Activated CD4-positive, alpha-beta T cell treated with anti-CD3 and anti-CD28 coated beads for 48 hours (primary cell): ENCODE measurements at regions not wholly inside any gene's neighbourhood (a gene's known extent, or its start where the extent isn't known, plus 50 kb on each side); places are given as distances from the start of the nearest gene placed in this dataset.

Experiments
- DNase-seq: peaks from one replicate; pipeline ENCODE4 v3.0.0-alpha.2; 2020

DNA sequence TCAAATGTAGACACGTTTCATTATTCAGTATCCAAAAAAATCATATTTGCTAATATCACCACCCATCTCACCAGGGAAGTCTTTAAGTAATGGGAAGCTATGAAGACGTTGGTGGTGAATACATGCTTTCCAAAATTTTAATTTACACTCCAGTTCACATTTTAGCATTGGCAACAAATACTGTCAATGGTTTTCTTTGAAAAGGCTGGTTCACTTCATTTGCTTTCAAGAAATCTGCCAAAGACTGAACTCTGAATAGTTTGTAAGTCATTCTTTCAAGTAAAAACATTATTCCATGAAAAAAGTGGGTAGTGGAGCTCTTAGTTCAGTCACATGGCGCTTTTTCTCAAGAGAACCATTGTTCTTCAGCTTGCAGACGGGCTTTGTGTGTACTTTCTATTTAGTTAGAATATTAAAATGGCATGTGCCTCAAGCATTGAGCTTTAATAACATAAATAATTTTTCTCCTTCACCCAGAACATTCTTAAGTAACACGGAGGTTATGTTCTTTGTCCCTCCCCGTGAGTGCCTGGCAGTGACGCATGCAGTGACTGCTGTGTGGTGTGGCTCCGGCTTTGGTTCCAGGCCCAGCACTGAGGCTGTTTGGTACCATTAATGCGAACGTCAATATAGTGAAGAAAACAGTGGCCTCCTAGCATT, 300.0 kb upstream of the HDAC4 start:
- no peak for DNase-seq

GRCh38 chr2:239697399-239698164, 296.8 kb upstream of the HDAC4 start:
- DNase-seq, result no peak

GRCh38 chr2:239696559-239697207, 295.9 kb upstream of the HDAC4 start:
- DNase-seq, result no peak

GRCh38 chr2:239695728-239696240, 295.0 kb upstream of the HDAC4 start:
- no peak for DNase-seq

GRCh38 chr2:239695106-239695727, 294.4 kb upstream of the HDAC4 start:
- DNase-seq, result no peak

DNA sequence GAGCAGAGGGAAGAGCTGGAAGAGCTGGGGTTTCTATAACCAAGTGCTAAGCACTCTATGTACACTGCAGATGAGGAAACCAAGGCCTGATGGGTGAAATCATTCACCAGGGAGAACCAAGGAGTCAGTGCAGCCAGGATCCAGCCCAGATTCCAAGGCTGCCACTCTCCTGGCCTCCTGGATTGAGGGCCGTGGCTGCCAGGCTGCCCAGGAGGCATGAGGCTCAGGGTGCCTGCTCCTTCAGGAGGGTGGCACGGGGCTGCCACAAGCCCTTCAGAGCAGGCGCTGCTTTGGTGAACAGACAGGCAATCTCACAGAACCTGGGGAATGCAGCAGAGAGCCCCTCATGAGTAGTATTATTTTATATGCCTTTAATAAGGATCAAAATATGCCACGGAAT, 293.7 kb upstream of the HDAC4 start:
- no peak for DNase-seq

GRCh38 chr2:239693761-239694415, 293.1 kb upstream of the HDAC4 start:
- no peak for DNase-seq

GRCh38 chr2:239693330-239693729, 292.5 kb upstream of the HDAC4 start:
- DNase-seq, result no peak

- no peak for DNase-seq
Measured at GRCh38 chr2:239692919-239693318, 292.1 kb upstream of the HDAC4 start.

GRCh38 chr2:239692362-239692851, 291.6 kb upstream of the HDAC4 start:
- DNase-seq, result no peak

- no peak for DNase-seq
Measured at GRCh38 chr2:239691720-239692119, 290.9 kb upstream of the HDAC4 start.

DNA sequence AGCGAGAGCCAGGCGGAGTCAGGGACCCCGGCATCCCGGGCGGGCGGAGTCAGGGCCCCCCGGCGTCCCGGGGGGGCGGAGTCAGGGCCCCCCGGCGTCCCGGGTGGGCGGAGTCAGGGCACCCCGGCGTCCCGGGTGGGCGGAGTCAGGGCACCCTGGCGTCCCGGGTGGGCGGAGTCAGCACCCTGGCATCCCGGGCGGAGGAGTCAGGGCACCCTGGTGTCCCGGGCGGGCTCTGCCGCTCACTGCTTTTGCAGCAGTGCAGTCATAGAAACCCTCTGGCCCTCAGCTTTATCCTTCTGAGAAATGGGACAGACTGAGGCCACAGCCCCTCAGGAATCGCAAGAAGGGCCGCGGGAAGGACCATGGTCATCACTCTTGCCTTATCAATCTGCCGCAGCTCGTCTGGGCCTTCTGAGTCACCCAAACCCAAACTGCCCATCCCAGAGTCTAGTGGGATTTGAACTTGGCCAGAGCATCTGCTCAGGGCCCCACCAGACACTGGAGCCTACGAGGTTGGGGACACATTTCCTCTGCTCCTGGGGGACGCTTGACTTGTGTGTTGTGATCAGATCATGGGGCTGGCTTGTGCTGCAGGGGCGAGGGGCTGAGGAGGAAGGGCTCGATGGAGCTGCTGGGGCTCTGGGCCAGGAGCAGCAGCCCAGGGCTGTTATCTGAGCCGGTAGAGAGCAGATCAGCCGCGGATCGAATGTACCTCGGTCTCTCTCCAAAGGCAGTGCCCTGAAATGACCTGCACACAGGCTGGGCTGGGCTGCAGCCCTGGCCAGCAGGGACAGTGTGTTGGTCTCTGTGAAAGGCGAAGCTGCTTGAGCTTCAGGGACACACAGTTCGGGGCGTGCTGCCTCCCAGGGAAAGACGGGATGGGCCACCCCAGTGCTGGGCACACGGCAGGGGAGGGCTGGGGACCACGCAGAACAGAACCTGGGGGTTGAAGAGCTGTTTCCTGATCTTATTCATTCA, 290.1 kb upstream of the HDAC4 start:
- DNase-seq, result no peak

DNA sequence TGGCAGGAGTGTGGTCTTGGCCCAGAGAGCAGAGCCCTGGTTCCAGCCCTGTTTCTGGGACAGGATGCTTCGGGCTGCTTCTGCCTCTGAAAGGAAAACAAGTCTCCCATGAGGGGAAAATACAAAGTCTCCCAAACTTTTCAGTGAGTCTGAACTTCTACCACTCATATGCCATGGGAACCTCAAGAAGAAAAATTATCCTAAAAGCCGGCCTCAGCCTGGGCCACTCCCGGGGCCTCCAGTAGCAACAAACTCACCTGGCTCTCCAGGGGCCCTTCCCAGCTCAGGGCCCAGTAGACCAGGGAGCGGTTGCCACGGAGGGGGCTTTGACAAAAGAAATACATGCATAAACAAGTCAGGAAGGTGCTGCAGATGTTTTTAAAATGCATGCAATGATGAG, 289.2 kb upstream of the HDAC4 start:
- no peak for DNase-seq

DNA sequence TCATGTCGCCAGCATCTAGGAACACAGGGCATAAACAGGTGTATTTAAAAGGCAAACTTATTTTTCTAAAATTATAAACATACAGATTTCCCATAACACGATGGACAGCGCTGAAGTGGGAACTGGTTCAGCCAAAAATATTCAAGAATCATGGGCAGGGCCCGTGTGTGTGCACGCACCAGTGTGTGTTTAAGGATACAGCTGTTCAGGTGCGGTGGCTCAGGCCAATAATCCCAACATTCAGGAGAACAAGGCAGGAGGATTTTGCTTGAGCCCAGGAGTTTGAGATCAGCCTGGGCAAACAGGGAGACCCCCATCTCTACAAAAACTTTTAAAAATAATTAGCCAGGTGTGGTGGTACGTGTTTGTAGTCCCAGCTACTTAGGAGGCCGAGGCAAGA, 288.6 kb upstream of the HDAC4 start:
- no peak for DNase-seq

DNA sequence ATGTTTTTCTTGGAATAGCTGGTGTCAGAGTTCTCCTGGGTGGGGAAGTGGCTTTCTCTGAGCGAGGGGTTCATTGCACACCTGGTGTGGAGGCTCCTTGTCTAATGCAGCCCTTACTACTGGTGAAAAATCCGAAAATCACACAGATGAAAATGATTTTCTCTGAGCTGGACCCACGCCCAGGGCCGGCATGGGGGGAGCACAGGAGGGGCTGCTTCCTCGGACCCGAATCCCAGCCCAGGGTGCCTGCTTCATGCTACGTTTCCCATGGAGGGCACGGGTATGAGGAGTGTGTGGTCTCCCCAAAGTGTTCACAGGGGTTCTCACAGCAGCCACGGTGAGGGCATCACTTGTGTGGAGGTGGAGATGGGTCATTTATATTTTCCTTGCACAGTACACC, 288.0 kb upstream of the HDAC4 start:
- DNase-seq, result no peak

- DNase-seq, result no peak
Measured at GRCh38 chr2:239688122-239688681, 287.4 kb upstream of the HDAC4 start.

DNA sequence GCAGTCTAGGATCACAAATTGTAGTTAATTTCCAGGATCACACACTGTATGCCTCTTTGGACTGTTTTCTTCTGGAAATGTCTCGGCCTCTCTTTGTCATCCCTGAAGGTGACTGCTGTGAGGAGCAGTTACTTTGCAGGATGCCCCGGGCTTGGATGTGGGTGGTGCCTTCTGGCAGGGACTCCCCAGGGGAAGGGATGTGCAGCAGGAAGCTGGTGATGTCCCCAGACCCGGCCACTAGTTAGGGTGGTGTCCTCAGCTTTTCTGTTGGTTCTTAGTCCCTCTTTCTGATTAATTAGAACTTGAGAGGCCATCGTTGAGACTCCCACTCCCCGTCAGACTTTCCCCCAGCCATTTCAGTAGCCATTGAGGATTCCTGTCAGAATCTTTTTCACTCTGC, 286.6 kb upstream of the HDAC4 start:
- DNase-seq, result no peak

DNA sequence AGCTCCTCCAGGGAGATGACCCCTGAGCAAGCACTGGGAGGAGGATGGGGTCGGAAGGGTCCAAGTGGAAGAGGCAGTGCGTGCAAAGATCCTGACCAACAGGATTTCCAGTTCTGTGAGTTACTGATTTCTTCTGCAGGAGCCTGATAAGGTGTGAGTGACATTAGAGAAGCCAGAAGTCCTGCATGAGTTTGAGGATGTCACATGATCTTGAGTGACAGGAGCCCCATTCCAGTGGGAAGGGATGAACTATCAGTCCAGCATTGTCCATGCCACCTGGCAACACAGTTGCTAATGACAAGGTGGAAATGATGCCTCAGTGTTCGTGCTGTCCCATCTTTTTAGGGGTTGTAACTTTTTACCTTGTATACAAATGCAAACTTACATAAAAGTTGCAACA, 285.1 kb upstream of the HDAC4 start:
- no peak for DNase-seq

DNA sequence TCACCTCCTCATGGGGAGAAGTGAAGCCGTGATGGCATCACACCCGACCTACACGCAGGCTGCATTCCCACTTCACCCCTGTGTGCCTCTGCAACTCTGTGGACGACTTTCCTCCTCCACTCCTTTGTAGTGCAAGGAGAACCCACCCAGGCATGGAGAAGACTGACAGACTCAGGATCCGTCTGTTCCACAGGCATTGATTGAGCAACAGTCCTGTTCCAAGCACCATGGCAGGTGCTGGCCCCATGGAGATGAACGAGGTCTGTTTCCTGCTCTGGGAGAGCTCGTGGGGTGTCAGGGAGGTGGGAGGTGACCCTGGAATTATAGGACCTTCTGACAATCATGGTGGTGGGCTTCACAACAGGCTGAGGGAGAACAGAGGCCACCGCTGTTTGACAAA, 284.7 kb upstream of the HDAC4 start:
- DNase-seq, result no peak

GRCh38 chr2:239684996-239685395, 284.2 kb upstream of the HDAC4 start:
- no peak for DNase-seq

GRCh38 chr2:239684271-239684810, 283.5 kb upstream of the HDAC4 start:
- DNase-seq, result no peak
